NOMO-1 treated with DMSO at 0.1 percent for 48 hours (cell line): ENCODE measurements at regions not wholly inside any gene's neighbourhood (a gene's known extent, or its start where the extent isn't known, plus 50 kb on each side); places are given as distances from the start of the nearest gene placed in this dataset.
"Not testable (repeated sequence)": the region's sequence is repeated elsewhere in the genome, so short reads cannot be mapped to it uniquely, and the experiment has no call there.

Experiments
- DNase-seq: peaks from one replicate; lab custom pipeline; 2025; ENCODE audit not compliant: unreplicated experiment; lab: John Stamatoyannopoulos, UW

DNA sequence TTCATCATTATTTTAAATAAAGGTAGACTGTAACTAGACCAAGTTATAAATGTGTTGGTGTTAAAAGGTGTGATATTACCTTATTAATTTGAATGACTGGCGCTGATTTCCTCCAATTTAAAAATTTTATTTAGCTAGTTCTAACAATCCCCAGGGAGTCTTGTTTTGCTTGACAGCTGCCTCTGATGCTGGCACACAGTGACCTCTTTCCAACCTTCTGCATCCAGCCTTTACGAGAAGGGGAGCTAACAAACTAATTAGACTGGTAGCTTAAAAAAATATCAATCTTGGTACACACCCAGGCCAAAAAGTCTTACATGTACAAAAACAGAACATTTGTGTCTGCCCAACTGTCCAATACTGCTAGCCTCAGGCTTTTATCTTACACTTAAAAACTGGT is 51.8 kb upstream of the ENPEP start:
- DNase-seq, result no peak

DNA sequence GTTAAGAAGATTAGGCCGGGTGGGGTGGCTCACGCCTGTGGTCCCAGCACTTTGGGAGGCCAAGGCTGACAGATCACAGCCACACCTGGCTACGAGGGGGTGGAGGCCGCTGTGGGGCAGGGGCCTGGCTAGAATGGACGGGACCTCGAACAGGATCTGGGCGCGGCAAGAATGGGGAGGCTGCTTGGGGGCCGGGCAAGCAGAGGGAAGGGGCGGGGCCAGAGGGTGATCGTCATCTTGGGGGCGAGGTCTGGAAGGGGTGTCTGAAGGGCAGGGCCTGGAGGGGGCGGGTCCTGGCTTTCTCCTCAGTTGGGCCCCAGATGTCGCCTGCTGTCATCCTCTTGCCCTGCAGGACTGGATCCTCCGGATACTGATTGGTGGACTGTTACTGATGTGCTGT is 57.3 kb upstream of the ENPEP start:
- no peak for DNase-seq

GRCh38 chr4:110417136-110417535 is 58.8 kb upstream of the ENPEP start:
- DNase-seq, result no peak

DNA sequence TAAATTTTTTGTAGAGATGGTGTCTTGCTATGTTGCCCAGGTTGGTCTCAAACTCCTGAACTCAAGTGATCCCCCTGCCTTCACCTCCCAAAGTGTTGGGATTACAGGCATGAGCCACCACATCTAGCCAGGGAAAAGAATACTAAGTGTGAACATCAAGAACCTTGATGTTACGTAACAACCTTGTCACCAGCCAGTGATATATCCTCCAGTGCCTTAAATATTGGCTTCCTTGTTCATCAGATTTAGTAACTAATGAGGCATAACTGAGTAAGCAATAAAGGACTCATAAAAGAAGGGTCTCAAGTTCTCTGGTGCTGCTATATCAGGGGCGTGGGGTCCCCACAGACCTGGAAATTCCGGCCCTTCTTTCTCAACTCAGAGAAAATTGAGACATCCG is 60.5 kb upstream of the ENPEP start:
- no peak for DNase-seq

GRCh38 chr4:110415041-110415440 is 60.9 kb upstream of the ENPEP start:
- DNase-seq, result no peak

- no peak for DNase-seq
These were observed 61.4 kb upstream of the ENPEP start for GRCh38 chr4:110414561-110414920.

DNA sequence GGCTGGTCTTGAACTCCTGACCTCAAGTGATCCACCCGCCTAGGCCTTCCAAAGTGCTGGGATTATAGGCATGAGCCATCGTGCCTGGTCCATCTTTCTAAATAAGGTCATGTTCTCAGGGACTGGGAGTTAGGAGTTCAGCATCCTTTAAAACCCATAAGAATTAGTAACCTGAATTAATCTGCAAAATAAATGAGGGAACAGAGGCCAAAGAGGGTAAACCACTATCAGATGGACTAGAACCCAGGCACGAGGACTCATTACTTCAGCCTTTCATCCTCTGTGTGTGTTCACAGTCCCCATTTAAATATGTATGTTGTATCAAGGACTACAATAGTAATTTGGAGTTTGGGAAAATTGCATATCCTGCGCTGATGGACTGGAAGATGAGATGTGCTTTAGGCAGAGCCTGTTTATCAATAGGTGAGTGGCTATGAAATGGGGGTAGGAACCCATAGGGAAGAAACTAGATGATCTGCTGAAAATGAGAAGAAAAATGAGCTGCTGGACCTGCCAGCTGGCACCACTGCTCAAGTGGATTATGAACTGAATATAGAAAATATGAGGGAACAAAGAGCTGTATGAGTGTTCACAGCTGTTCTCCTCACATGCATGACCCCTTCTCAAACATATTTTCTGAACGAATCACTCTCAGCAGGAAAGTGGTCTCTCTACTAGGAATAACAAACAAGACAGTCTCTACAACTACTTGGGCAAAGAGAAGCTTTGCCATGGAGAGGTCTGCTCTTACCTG is 62.0 kb upstream of the ENPEP start:
- not testable (repeated sequence) for DNase-seq

GRCh38 chr4:110412354-110413065 is 63.4 kb upstream of the ENPEP start:
- no peak for DNase-seq

DNA sequence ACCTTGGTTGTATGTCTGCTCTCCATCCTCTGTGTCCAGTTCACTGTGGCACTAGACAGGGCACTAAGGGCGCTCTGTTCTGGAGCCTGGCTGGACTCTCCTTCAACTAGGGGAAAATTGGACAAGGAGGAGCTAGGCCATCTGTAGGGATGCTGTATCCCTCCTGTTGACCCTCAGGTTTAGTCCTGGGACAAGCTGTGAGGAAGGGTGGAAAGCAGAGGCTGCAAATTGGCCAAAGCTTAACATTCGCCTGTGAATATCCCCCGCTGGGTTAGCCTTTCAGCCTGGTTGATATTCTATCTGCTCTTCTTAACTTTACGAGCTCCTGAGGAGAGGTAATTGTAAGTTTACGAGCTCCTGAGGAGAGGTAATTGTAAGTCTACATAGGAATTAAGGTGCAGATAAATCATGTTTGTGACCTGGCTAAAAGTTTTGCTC is 64.4 kb upstream of the ENPEP start:
- DNase-seq, result no peak

DNA sequence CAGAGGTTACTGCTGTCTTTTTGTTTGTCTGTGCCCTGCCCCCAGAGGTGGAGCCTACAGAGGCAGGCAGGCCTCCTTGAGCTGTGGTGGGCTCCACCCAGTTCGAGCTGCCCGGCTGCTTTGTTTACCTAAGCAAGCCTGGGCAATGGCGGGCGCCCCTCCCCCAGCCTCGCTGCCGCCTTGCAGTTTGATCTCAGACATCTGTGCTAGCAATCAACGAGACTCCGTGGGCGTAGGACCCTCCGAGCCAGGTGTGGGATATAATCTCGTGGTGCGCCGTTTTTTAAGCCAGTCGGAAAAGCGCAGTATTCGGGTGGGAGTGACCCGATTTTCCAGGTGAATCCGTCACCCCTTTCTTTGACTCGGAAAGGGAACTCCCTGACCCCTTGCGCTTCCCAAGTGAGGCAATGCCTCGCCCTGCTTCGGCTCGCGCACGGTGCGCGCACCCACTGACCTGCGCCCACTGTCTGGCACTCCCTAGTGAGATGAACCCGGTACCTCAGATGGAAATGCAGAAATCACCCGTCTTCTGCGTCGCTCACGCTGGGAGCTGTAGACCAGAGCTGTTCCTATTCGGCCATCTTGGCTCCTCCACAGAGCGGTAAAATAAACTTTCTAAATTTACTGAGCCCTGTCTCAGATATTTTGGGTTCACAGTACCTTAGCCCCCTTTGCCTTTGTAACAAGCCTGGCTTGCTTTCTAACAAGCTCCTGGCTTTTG is 64.9 kb upstream of the ENPEP start:
- not testable (repeated sequence) for DNase-seq

GRCh38 chr4:110400086-110400485 is 75.9 kb upstream of the ENPEP start:
- no peak for DNase-seq

GRCh38 chr4:110399046-110399445 is 76.9 kb upstream of the ENPEP start:
- DNase-seq, result not testable (repeated sequence)

GRCh38 chr4:110396963-110397362 is 79.0 kb upstream of the ENPEP start:
- no peak for DNase-seq

- no peak for DNase-seq
These were observed 80.5 kb upstream of the ENPEP start for GRCh38 chr4:110395421-110395820.

DNA sequence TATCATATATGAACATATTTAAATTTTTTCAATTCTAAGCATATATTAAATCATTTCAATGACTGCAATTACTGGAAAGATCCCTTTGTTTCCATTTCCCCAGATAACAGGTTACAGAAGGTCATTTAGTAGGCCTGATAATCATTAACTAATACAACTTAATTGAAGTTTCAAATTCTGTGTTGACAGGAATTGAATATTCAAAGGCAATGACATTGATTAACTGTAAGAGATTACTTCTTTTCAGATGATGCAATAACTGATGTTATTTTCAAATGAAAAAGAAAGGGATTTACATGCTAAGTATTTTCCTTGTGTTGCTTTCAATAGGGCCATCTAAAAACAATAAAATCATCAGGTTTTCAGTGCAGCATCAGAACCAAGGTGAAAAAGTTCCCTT is 81.1 kb upstream of the ENPEP start:
- no peak for DNase-seq

DNA sequence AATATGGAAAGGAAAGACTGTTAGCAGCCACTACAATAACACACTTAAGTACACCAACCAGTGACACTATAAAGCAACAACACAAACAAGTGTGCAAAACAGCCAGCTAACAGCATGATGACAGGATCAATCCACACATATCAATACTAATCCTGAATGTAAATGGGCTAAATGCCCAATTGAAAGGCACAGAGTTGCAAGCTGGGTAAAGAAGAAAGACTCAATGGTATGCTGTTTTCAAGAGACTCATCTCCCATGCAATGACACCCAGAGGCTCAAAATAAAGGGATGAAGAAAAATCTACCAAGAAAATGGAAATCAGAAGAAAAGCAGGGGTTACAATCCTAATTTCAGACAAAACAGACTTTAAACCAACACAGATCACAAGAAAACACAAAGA is 94.2 kb upstream of the ENPEP start:
- DNase-seq, result no peak

DNA sequence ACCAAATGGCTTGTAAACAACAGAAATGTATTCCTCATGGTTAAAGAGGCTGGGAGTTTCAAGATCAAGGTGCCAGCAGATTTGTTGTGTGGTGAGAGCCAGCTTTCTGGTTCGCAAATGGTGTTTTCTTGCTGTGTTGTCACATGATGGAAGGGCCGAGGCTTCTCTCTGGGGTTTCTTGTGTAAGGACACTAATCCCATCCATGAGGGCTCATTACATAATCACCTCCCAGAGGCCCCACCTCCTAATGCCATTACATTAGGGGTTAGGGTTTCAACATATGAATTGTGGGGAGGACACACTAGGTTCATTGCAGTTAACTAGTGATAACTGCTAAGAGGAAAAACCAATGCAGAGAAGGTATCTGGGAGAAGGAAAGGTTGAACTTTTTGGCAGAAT is 103.5 kb upstream of the ENPEP start:
- no peak for DNase-seq

DNA sequence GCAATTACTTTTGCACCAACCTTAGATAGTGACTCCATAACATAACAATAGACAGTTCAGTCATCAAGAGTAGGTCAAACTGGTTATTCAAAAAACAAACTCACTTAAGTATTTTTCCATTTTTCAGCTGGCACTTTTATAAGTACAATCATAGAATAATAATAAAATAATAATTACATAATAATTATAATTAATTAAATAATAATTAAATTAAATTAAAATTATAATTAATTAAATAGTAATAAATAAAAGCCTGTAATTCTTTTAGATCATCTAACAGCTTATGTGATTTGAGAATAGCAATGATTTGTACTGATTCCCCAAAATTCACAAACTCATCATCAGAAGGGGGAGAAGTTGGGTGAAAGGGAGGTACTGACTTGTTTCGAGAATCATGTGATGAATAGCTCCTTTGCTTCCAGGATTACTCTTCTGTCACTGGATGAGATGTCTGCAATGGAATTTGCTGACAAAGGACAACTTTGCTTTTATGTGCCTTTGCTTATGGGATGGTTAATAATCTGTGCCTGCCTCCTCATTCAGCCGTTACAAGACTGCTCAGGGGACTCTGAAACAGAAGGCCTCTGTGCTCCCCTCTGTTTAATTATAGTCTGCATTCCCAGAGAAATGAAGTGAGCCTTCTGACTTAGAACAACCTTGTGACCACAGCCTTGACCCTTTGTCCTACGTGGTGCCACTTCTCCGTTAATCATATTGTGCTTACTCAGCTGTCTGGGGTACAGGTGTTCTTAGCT is 104.8 kb upstream of the ENPEP start:
- no peak for DNase-seq

DNA sequence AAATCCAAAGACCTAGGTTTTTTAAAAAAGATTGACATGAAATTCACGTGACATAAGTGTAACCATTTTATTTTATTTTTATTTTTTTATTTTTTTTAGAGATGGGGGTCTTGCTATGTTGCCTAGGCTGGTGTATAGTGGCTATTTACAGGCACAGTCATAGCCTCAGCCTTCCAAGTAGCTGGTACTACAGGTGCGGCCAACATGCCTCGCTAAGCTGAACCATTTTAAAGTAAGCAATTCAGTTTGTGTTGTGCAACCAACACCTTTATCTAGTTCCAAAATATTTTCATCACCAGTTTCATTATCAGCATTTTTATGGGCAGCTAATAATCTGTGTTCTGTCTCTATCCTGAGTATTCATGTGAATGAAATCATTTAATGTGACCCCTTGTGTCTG is 107.5 kb upstream of the ENPEP start:
- DNase-seq, result no peak

DNA sequence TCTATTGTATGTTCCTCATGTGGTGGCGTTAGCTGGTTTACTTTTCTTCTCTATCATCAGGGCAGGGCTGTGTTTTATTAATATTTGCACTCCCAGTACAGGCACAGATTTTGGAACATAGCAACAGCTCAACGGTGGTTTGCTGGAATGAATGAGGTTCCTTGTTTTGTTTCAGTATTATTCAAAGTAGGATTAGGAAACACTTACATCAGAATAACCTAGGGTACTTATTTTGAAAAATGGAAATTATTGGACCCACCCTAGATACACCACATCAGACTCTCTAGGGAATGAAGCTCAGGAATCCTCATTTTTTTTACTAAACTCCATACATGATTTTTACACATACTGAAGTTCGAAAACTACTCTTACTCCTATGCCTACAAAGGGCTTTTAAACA is 108.8 kb upstream of the ENPEP start:
- DNase-seq, result no peak

DNA sequence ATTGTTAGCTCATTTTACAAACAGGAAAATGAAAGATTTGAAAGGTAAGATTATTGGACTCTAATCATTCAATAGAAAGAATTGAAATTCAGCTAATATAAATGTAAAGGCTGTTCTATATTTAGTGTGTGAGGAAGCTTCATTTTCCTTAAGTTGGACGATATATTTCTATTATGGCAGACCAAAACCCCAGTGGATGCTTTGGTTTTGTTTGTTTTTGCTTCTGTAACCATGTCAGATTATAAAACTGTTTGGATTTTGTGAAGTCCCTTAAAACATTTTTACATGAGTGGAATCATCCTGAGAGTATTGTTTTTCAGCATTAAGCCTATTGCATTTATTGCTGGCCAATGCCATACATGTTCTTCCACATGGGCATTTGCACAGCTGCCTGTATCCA is 110.2 kb upstream of the ENPEP start:
- no peak for DNase-seq
